Heart left ventricle (tissue), 16 donors: ENCODE measurements at regions not wholly inside any gene's neighbourhood (a gene's known extent, or its start where the extent isn't known, plus 50 kb on each side); places are given as distances from the start of the nearest gene placed in this dataset.

ENCODE experiments used
- ATAC-seq, 4 donors: fragments of 200-7000 bp; cut with Tn5 transposase; one replicate each; pipeline ENCODE4 v1.9.1; 2020 to 2022; ENCODE audit warnings: moderate library complexity in 4 of 4, mild to moderate bottlenecking in 3 of 4, moderate number of reproducible peaks in 1 of 4
- DNase-seq, 5 donors: peaks; one replicate each; pipeline ENCODE4 v3.0.0-alpha.2; 2020
- H3K27ac ChIP-seq, 12 donors: fragments of 200-600 bp; sonication (generic) in 4 of 12; one replicate each; pipeline versions ENCODE4 v1.5.0 to v1.8.0; 2016 to 2022; ENCODE audit warnings: mild to moderate bottlenecking in 2 of 12
- H3K27me3 ChIP-seq, 9 donors: fragments of 200-600 bp; sonication (generic) in 2 of 9; one replicate each; pipeline versions ENCODE4 v1.5.1 to v1.8.0; 2016 to 2022; ENCODE audit warnings: mild to moderate bottlenecking in 3 of 9
- H3K36me3 ChIP-seq, 9 donors: fragments of 200-600 bp; sonication (generic) in 2 of 9; one replicate each; pipeline versions ENCODE4 v1.5.0 to v1.8.0; 2018 to 2022; ENCODE audit warnings: mild to moderate bottlenecking in 2 of 9
- H3K4me1 ChIP-seq, 12 donors: fragments of 200-600 bp; sonication (generic) in 4 of 12; one replicate each; pipeline versions ENCODE4 v1.5.0 to v1.8.0; 2016 to 2022; ENCODE audit warnings: mild to moderate bottlenecking in 3 of 12
- H3K4me3 ChIP-seq, 12 donors: fragments of 200-600 bp; sonication (generic) in 4 of 12; one replicate each; pipeline versions ENCODE4 v1.5.0 to v1.8.0; 2017 to 2022; ENCODE audit warnings: mild to moderate bottlenecking in 9 of 12, moderate library complexity in 4 of 12
- H3K9me3 ChIP-seq, 12 donors: fragments of 200-600 bp; sonication (generic) in 4 of 12; one replicate each; pipeline versions ENCODE4 v1.5.0 to v1.8.0; 2016 to 2022; ENCODE audit warnings: mild to moderate bottlenecking in 1 of 12
- POLR2A ChIP-seq, 2 donors: fragments of 450-650 bp; IDR thresholded peaks; one replicate each; pipeline ENCODE4 v1.6.1; 2017; ENCODE audit warnings: antibody characterized with exemption in 2 of 2, mild to moderate bottlenecking in 2 of 2, moderate library complexity in 2 of 2
- WGBS, 4 donors: extraction: QIAGEN DNeasy Blood & Tissue Kit in 2 of 4; methylation state at CpG; one replicate each; pipeline versions ENCODE4 v1.1.5 to v1.1.7; 2013 to 2018; 5-methylcytosine and 5-hydroxymethylcytosine counted together
- intact Hi-C, 10 donors: fragments of 100-400 bp; cut with DNase I; formaldehyde crosslinking; loops; one replicate each; pipeline versions ENCODE4 v1.11.1 to v1.14.2; 2022
- TF ChIP-seq, protein P1 (sequence below), 12 donors: fragments of 200-600 bp; sonication (generic) in 4 of 12; IDR thresholded peaks; one replicate each; pipeline versions ENCODE4 v1.5.0 to v1.8.0; 2018 to 2022; ENCODE audit warnings: antibody characterized with exemption in 12 of 12, mild to moderate bottlenecking in 5 of 12
- donor health status: ischemic (EF 13 %, LVEDD 7.1; RV severe dilation, severe dysfunction).
- donor health status: healthy with polysubstance abuse.
- donor health status: DM: no; HTN: yes; CAD: no.
- donor health status: DM: no; HTN: no; CAD: no.
- donor health status: ischemic (EF 25% LVEDD 6.9; RV normal size, moderate dysfunction).
- donor health status: ischemic (EF 25% LVEDD 5.7; RV mildly dilated, moderate dysfunction).
- donor health status: healthy.
- donor health status: DM: yes; HTN: yes; CAD: no.
- donor health status: ischemic (EF 35%, LVEDD 5.7; RV mildly dilated, moderate dysfunction).
- donor health status: nonischemic (EF 11% LVEDD 7.7; RV severe dilation, severe dysfunction).
- donor health status: DM: yes; HTN: yes; CAD: no.
- donor health status: PGD.
- donor health status: ischemic (EF 29% LVEDD 5.4; RV normal size, mild dysfunction).
- donor health status: nonischemic (EF 23%, LVEDD 6.1; RV moderate dilation, normal function).

- ATAC-seq: no peak
- Histone ChIP-seq H3K9me3 (peaks cover 0 to 4% (median 0%) of the 10 kb centered on the region in 12 donors), H3K4me1 (no peaks in the 10 kb centered on the region), H3K4me3 (no peak overlapping the region), H3K27ac (no peak overlapping the region), H3K36me3 (no peaks in the 10 kb centered on the region), H3K27me3 (no peaks in the 10 kb centered on the region)
- no peak for TF ChIP-seq POLR2A (IDR thresholded peaks at IDR 0.05)
- TF ChIP-seq, protein P1, sequence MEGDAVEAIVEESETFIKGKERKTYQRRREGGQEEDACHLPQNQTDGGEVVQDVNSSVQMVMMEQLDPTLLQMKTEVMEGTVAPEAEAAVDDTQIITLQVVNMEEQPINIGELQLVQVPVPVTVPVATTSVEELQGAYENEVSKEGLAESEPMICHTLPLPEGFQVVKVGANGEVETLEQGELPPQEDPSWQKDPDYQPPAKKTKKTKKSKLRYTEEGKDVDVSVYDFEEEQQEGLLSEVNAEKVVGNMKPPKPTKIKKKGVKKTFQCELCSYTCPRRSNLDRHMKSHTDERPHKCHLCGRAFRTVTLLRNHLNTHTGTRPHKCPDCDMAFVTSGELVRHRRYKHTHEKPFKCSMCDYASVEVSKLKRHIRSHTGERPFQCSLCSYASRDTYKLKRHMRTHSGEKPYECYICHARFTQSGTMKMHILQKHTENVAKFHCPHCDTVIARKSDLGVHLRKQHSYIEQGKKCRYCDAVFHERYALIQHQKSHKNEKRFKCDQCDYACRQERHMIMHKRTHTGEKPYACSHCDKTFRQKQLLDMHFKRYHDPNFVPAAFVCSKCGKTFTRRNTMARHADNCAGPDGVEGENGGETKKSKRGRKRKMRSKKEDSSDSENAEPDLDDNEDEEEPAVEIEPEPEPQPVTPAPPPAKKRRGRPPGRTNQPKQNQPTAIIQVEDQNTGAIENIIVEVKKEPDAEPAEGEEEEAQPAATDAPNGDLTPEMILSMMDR (IDR thresholded peaks at IDR 0.05): no peak
- intact Hi-C loops: no loop called here
- WGBS, 4 donors: 84 to 92% (median 87%) methylated on average over 2 of the region's 2 CpGs
- DNase-seq: no peak
These were observed 976.9 kb downstream of the BRINP3 start for GRCh38 chr1:189500778-189501177.

DNA sequence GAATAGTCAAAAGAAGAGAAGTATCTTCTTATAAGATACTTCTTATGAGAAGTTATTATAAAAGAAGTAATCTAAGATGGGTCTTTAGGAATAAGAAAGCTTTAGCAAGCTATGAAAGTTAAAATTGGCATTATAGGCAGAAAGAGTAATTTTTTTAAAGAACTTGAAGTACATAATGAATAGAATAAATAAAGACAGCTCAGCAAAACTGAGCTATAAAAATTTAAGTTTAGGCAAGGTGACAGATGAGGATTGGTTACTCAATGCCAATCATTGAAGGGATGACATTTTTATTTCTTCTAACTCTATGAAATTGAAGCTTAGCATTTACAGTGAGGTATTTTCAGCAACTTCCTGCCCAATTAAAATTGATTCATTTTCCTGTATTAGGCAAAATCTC is 966.8 kb downstream of the BRINP3 start:
- ATAC-seq: no peak

GRCh38 chr1:189513091-189513490 is 964.6 kb downstream of the BRINP3 start:
- H3K4me3 ChIP-seq: no peak overlapping the region
- WGBS, 4 donors: 69 to 86% (median 76%) methylated on average over 5 to 6 of the region's 6 CpGs
- H3K27ac ChIP-seq: no peak overlapping the region
- TF ChIP-seq, protein P1 (IDR thresholded peaks at IDR 0.05): no peak
- TF ChIP-seq POLR2A (IDR thresholded peaks at IDR 0.05): no peak
- H3K9me3 ChIP-seq: peaks cover 0 to 23% (median 0%) of the 10 kb centered on the region in 12 donors
- H3K36me3 ChIP-seq: no peaks in the 10 kb centered on the region
- no peak for ATAC-seq
- H3K4me1 ChIP-seq: no peaks in the 10 kb centered on the region
- no peaks in the 10 kb centered on the region for H3K27me3 ChIP-seq
- intact Hi-C loops: no loop called here
- DNase-seq: no peak

More for the DNA sequence above, 966.8 kb downstream of the BRINP3 start:
- Histone ChIP-seq H3K4me3 (no peak overlapping the region), H3K36me3 (no peaks in the 10 kb centered on the region), H3K27me3 (no peaks in the 10 kb centered on the region), H3K4me1 (no peaks in the 10 kb centered on the region), H3K9me3 (peaks cover 0 to 26% (median 0%) of the 10 kb centered on the region in 12 donors), H3K27ac (no peak overlapping the region)
- DNase-seq: no peak
- intact Hi-C loops: no loop called here
- no peak for TF ChIP-seq POLR2A (IDR thresholded peaks at IDR 0.05)
- TF ChIP-seq, protein P1 (IDR thresholded peaks at IDR 0.05): no peak

GRCh38 chr1:189522441-189522840 is 955.2 kb downstream of the BRINP3 start:
- 58 to 62% (median 61%) methylated on average over 6 of the region's 6 CpGs for WGBS, 4 donors
- DNase-seq: no peak
- TF ChIP-seq, protein P1 (IDR thresholded peaks at IDR 0.05): no peak
- TF ChIP-seq POLR2A (IDR thresholded peaks at IDR 0.05): no peak
- no peaks in the 10 kb centered on the region for H3K4me1 ChIP-seq
- H3K9me3 ChIP-seq: peaks cover 0 to 10% (median 0%) of the 10 kb centered on the region in 12 donors
- ATAC-seq: no peak
- no peak overlapping the region for H3K27ac ChIP-seq
- no peak overlapping the region for H3K4me3 ChIP-seq
- H3K27me3 ChIP-seq: no peaks in the 10 kb centered on the region
- intact Hi-C loops: no loop called here
- H3K36me3 ChIP-seq: no peaks in the 10 kb centered on the region
